ENCODE measurements at regions not wholly inside any gene's neighbourhood (a gene's known extent, or its start where the extent isn't known, plus 50 kb on each side); places are given as distances from the start of the nearest gene placed in this dataset.

- Histone ChIP-seq H3K18ac (ENCODE audit: extremely low read depth, low read length) (no peak overlapping the region), H4K8ac (ENCODE audit: extremely low read depth, insufficient read depth, low read length) (no peak overlapping the region), H3K79me1 (ENCODE audit: low read depth, low read length) (no peaks in the 10 kb centered on the region), H4K20me1 (replicated peaks in 1 of 2; ENCODE audit: control insufficient read depth in 1 of 2, insufficient read depth in 2 of 2, low read length in 2 of 2) (no peaks in the 10 kb centered on the region), H3K27ac (ENCODE audit: low read depth, low read length) (no peak overlapping the region), H2AFZ (ENCODE audit: low read length) (no peak overlapping the region), H3K36me3 (ENCODE audit: control insufficient read depth in 2 of 4, insufficient read depth in 4 of 4, low read length in 3 of 4) (no peaks in the 10 kb centered on the region), H3K9me3 (ENCODE audit: insufficient read depth in 2 of 2, low read depth in 1 of 2, low read length in 1 of 2) (no peaks in the 10 kb centered on the region), H4K91ac (replicated peaks; ENCODE audit: insufficient read length, low read length) (no peak overlapping the region), H3K79me2 (ENCODE audit: control insufficient read depth in 1 of 2, insufficient read depth in 2 of 2, low read length in 2 of 2) (no peaks in the 10 kb centered on the region), H2BK15ac (ENCODE audit: low read length) (no peak overlapping the region), H2BK12ac (ENCODE audit: low read depth, low read length) (no peak overlapping the region), H3K56ac (replicated peaks; ENCODE audit: insufficient read length, low read depth, low read length) (no peak overlapping the region), H3K4me1 (replicated peaks in 1 of 4; ENCODE audit: control insufficient read depth in 3 of 4, insufficient read depth in 4 of 4, low read length in 3 of 4) (no peaks in the 10 kb centered on the region; a peak in 1 of 7 replicates), H3K14ac (ENCODE audit: insufficient read length) (no peak overlapping the region), H4K5ac (ENCODE audit: insufficient read length, low read depth, low read length) (no peak overlapping the region), H2AK5ac (ENCODE audit: low read depth, low read length) (no peak overlapping the region), H3K4me2 (ENCODE audit: insufficient read depth in 1 of 2, low read depth in 2 of 2, low read length in 2 of 2) (no peak overlapping the region), H2BK5ac (ENCODE audit: low read depth, low read length) (no peak overlapping the region), H3K4me3 (ENCODE audit: extremely low read depth in 1 of 4, insufficient read depth in 2 of 4, low read depth in 3 of 4, low read length in 4 of 4) (no peak overlapping the region), H3K9ac (replicated peaks in 1 of 4; ENCODE audit: extremely low read depth in 1 of 4, low read depth in 3 of 4, low read length in 3 of 4) (no peak overlapping the region), H2BK120ac (replicated peaks; ENCODE audit: low read depth, low read length) (no peak overlapping the region), H3K23ac (ENCODE audit: insufficient read length) (no peak overlapping the region), H3K27me3 (replicated peaks in 1 of 4; ENCODE audit: control insufficient read depth in 3 of 4, extremely low read depth in 1 of 4, insufficient read depth in 3 of 4, low read length in 3 of 4) (0 out of 7 replicates have a peak, but pooled peaks cover 0 to 2% (median 0%) of the 10 kb centered on the region in 4 experiments), H3K4ac (replicated peaks; ENCODE audit: insufficient read length, low read depth, low read length) (no peak overlapping the region), H3K23me2 (ENCODE audit: low read depth, low read length) (no peaks in the 10 kb centered on the region), H2BK20ac (ENCODE audit: low read length) (no peak overlapping the region)
- WGBS, 2 experiments (ENCODE audit: extremely low coverage in 1 of 2, insufficient coverage in 1 of 2, insufficient read length in 1 of 2, insufficient replicate concordance in 2 of 2, low coverage in 1 of 2, low lambda C conversion rate in 2 of 2, missing lambda C conversion rate in 1 of 2) = 92% methylated on average over 9 of the region's 9 CpGs; no CpG with 5 or more reads in 1 of the 2 experiments
- DNase-seq (ENCODE audit: low read depth in 1 of 2, low spot score in 2 of 2) = no peak
- TF ChIP-seq TAF7 (optimal IDR thresholded peaks at IDR 0.05; ENCODE audit: borderline replicate concordance, low read depth, low read length) = no peak
- no peak for TF ChIP-seq GTF2F1 (IDR thresholded peaks at IDR 0.05; ENCODE audit: borderline replicate concordance, low read depth, low read length)
- TF ChIP-seq TCF12 (IDR thresholded peaks at IDR 0.05; ENCODE audit: low read depth, low read length) = no peak
- TF ChIP-seq SUZ12 (IDR thresholded peaks at IDR 0.05; ENCODE audit: low read length) = no peak
- TF ChIP-seq RXRA (IDR thresholded peaks at IDR 0.05; ENCODE audit: insufficient read depth, low read depth, low read length) = no peak
- TF ChIP-seq MAX (IDR thresholded peaks at IDR 0.05) = no peak
- no peak for TF ChIP-seq NRF1 (IDR thresholded peaks at IDR 0.05; ENCODE audit: low read depth, low read length)
- TF ChIP-seq KDM4A (IDR thresholded peaks at IDR 0.05; ENCODE audit: low read depth, low read length, severe bottlenecking) = no peak
- TF ChIP-seq TBP (IDR thresholded peaks at IDR 0.05; ENCODE audit: low read depth, low read length) = no peak
- TF ChIP-seq JUND (IDR thresholded peaks at IDR 0.05; ENCODE audit: low read length) = no peak
- TF ChIP-seq ATF3 (IDR thresholded peaks at IDR 0.05; ENCODE audit: insufficient read depth, low read depth, low read length) = no peak
- no peak for TF ChIP-seq ASH2L (IDR thresholded peaks at IDR 0.05; ENCODE audit: low read length)
- TF ChIP-seq CTBP2 (IDR thresholded peaks at IDR 0.05; ENCODE audit: borderline replicate concordance, insufficient read depth, insufficient read length, low read length) = no peak
- no peak for TF ChIP-seq PHF8 (conservative IDR thresholded peaks at IDR 0.05; ENCODE audit: low read depth, low read length)
- ChIA-PET CTCF (ENCODE audit: partially characterized antibody) (no interaction called here), POLR2A (ENCODE audit: partially characterized antibody) (no interaction called here)
- no peak for FAIRE-seq
Measured at GRCh38 chr3:157793745-157794144, 290.5 kb upstream of the VEPH1 start.
